ENCODE measurements at regions not wholly inside any gene's neighbourhood (a gene's known extent, or its start where the extent isn't known, plus 50 kb on each side); places are given as distances from the start of the nearest gene placed in this dataset.

- intact Hi-C loops (cut with micrococcal nuclease) = no loop called here
Measured at GRCh38 chr2:62362561-62362960, 143.4 kb downstream of the TMEM17 start.

GRCh38 chr2:62361964-62362363 lies 144.0 kb downstream of the TMEM17 start:
- Mint-ChIP-seq H3K9me3 (ENCODE audit: unreplicated experiment) (no peaks in the 10 kb centered on the region), H3K4me1 (ENCODE audit: insufficient read depth, unreplicated experiment) (peaks cover 6% of the 10 kb centered on the region), H3K27ac (ENCODE audit: low read depth, unreplicated experiment) (no peak overlapping the region), H3K36me3 (ENCODE audit: insufficient read depth, unreplicated experiment) (no peaks in the 10 kb centered on the region), H3K27me3 (ENCODE audit: insufficient read depth, unreplicated experiment) (no peaks in the 10 kb centered on the region), H3K4me3 (ENCODE audit: unreplicated experiment) (no peak overlapping the region)
- POLR2A ChIA-PET = no interaction called here
- CTCF ChIA-PET = interaction anchor here (0.5 kb wide), 1 partner anchor 82 kb away, joined by 3 read pairs; no protein-coding TSS in a partner anchor
- no TSS peak for BruUV-seq (replicated peaks)
- intact Hi-C loops (cut with micrococcal nuclease) = no loop called here
- TF ChIP-seq, protein P1, sequence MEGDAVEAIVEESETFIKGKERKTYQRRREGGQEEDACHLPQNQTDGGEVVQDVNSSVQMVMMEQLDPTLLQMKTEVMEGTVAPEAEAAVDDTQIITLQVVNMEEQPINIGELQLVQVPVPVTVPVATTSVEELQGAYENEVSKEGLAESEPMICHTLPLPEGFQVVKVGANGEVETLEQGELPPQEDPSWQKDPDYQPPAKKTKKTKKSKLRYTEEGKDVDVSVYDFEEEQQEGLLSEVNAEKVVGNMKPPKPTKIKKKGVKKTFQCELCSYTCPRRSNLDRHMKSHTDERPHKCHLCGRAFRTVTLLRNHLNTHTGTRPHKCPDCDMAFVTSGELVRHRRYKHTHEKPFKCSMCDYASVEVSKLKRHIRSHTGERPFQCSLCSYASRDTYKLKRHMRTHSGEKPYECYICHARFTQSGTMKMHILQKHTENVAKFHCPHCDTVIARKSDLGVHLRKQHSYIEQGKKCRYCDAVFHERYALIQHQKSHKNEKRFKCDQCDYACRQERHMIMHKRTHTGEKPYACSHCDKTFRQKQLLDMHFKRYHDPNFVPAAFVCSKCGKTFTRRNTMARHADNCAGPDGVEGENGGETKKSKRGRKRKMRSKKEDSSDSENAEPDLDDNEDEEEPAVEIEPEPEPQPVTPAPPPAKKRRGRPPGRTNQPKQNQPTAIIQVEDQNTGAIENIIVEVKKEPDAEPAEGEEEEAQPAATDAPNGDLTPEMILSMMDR (IDR thresholded peaks at IDR 0.05; ENCODE audit: unreplicated experiment) = no peak
- DNase-seq (ENCODE audit: unreplicated experiment) = no peak

More at GRCh38 chr2:62362561-62362960, 143.4 kb downstream of the TMEM17 start:
- peak; percentile 74 for DNase-seq (ENCODE audit: unreplicated experiment)
- Mint-ChIP-seq H3K36me3 (ENCODE audit: insufficient read depth, unreplicated experiment) (no peaks in the 10 kb centered on the region), H3K9me3 (ENCODE audit: unreplicated experiment) (no peaks in the 10 kb centered on the region), H3K27ac (ENCODE audit: low read depth, unreplicated experiment) (no peak overlapping the region), H3K4me3 (ENCODE audit: unreplicated experiment) (no peak overlapping the region), H3K27me3 (ENCODE audit: insufficient read depth, unreplicated experiment) (no peaks in the 10 kb centered on the region), H3K4me1 (ENCODE audit: insufficient read depth, unreplicated experiment) (peaks cover 6% of the 10 kb centered on the region)
- POLR2A ChIA-PET = no interaction called here
- TF ChIP-seq, protein P1 (IDR thresholded peaks at IDR 0.05; ENCODE audit: unreplicated experiment) = no peak
- CTCF ChIA-PET = no interaction called here
- no TSS peak for BruUV-seq (replicated peaks)

DNA sequence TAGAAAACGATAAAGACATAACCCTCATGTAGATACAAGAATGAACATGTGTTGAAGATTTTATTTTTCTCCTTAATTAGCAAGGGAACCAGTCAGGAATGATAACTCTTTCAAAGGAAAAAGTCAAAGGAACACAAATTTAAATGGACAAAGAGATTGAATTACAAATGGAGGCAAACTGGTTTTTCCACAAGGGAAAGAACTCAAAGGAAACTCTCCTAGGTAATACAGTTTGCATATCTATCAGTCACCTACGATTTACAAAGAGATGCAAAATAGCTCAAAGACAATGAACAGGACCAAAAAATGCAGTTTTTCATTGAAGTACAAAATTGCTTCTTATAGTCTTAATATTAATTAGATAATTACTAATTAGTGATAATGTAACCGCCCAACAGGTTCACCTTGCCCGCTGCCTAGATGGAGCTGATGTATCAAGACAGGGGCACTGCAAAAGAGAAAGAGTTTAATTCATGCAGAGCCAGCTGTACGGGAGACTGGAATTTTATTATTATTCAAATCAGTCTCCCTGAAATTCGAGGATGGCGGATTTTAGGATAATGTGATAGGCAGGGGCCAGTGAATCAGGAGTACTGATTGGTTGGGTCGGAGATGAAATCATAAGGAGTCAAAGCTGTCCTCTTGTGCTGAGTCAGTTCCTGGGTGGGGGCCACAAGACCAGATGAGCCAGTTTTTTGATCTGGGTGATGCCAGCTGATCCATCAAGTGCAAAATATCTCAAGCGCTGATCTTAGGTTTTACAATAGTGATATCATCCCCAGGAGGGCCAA lies 151.0 kb downstream of the TMEM17 start:
- Mint-ChIP-seq H3K9me3 (ENCODE audit: unreplicated experiment) (no peaks in the 10 kb centered on the region), H3K27ac (ENCODE audit: low read depth, unreplicated experiment) (no peak overlapping the region), H3K4me1 (ENCODE audit: insufficient read depth, unreplicated experiment) (no peaks in the 10 kb centered on the region), H3K4me3 (ENCODE audit: unreplicated experiment) (no peak overlapping the region), H3K27me3 (ENCODE audit: insufficient read depth, unreplicated experiment) (no peaks in the 10 kb centered on the region), H3K36me3 (ENCODE audit: insufficient read depth, unreplicated experiment) (no peaks in the 10 kb centered on the region)
- TF ChIP-seq, protein P1 (IDR thresholded peaks at IDR 0.05; ENCODE audit: unreplicated experiment) = no peak
- CTCF ChIA-PET = interaction anchor here (0.7 kb wide), 1 partner anchor 135 kb away, joined by 4 read pairs; no protein-coding TSS in a partner anchor
- DNase-seq (ENCODE audit: unreplicated experiment) = no peak
- no TSS peak for BruUV-seq (replicated peaks)
- POLR2A ChIA-PET = interaction anchor here (0.6 kb wide), 1 partner anchor 140 kb away, joined by 3 read pairs; no protein-coding TSS in a partner anchor
- intact Hi-C loops (cut with micrococcal nuclease) = no loop called here

DNA sequence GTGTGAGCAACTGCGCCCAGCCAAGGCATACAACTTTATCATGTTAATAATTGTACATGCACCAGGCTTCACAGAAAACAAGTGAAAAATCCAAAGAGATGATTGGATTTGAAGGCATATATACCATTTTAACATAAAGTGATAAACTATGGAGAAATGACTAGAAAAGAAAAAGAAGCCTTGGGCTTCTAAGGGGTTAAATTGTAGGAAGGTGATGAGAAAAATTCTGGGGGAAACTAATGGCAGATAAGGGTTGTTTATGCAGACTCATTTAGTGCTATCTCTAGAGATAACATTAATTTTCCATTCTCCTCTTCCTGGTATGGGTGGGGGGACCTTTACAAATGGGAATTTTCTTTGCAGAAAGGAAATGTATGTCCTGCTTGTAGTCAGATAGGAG lies 154.0 kb downstream of the TMEM17 start:
- POLR2A ChIA-PET = no interaction called here
- no peaks in the 10 kb centered on the region for H3K4me1 Mint-ChIP-seq (ENCODE audit: insufficient read depth, unreplicated experiment)

More for the DNA sequence above, 154.0 kb downstream of the TMEM17 start:
- Mint-ChIP-seq H3K27me3 (ENCODE audit: insufficient read depth, unreplicated experiment) (no peaks in the 10 kb centered on the region), H3K27ac (ENCODE audit: low read depth, unreplicated experiment) (no peak overlapping the region), H3K36me3 (ENCODE audit: insufficient read depth, unreplicated experiment) (no peaks in the 10 kb centered on the region), H3K9me3 (ENCODE audit: unreplicated experiment) (no peaks in the 10 kb centered on the region), H3K4me3 (ENCODE audit: unreplicated experiment) (no peak overlapping the region)
- intact Hi-C loops (cut with micrococcal nuclease) = no loop called here
- TF ChIP-seq, protein P1 (IDR thresholded peaks at IDR 0.05; ENCODE audit: unreplicated experiment) = no peak
- CTCF ChIA-PET = interaction anchor here (0.7 kb wide), 1 partner anchor 54 kb away, joined by 4 read pairs; no protein-coding TSS in a partner anchor
- no TSS peak for BruUV-seq (replicated peaks)
- DNase-seq (ENCODE audit: unreplicated experiment) = no peak

Data from MCF 10A (cell line).